SW480 (cell line): ENCODE measurements at regions not wholly inside any gene's neighbourhood (a gene's known extent, or its start where the extent isn't known, plus 50 kb on each side); places are given as distances from the start of the nearest gene placed in this dataset.

Experiments
- DNase-seq: peaks from one replicate; pipeline ENCODE4 v3.0.0-alpha.2; 2016; ENCODE audit warnings: low spot score

DNA sequence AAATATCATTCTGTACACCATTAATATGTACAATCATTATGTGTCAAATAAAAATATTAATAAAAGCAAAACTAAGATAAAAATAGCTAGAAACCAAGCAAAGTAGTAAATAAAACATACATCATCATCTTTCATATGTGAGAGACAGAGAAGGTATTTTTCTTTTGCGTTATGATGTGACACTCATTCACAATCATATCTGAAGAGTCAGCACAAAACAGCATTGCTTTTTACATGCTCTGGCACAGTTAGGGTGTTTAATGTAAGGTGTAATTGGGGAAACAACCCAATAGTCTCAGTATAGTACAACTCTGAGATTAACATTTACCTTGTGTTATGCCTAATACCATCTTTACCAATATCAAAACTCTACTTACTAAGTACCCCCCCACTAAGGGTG, 376.6 kb downstream of the TMA16 start:
- no peak for DNase-seq

DNA sequence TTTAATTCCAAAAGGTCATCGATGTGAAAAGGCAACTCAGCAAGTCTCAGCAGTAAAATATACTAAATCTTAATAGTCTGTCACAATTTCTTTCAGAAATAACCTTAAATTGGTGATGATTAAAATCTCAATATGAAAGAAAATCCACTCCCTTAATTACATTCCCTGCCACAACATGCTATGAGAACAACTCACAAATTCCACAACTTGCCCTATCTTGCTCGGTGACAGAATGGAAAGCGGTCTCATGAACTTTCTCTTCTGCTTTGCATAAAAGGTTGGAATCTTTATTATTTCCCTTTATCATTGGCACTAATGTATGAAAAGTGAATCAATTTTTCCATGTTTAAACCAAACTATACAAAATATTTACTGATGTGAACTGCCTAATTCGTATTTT, 380.8 kb downstream of the TMA16 start:
- DNase-seq = no peak

DNA sequence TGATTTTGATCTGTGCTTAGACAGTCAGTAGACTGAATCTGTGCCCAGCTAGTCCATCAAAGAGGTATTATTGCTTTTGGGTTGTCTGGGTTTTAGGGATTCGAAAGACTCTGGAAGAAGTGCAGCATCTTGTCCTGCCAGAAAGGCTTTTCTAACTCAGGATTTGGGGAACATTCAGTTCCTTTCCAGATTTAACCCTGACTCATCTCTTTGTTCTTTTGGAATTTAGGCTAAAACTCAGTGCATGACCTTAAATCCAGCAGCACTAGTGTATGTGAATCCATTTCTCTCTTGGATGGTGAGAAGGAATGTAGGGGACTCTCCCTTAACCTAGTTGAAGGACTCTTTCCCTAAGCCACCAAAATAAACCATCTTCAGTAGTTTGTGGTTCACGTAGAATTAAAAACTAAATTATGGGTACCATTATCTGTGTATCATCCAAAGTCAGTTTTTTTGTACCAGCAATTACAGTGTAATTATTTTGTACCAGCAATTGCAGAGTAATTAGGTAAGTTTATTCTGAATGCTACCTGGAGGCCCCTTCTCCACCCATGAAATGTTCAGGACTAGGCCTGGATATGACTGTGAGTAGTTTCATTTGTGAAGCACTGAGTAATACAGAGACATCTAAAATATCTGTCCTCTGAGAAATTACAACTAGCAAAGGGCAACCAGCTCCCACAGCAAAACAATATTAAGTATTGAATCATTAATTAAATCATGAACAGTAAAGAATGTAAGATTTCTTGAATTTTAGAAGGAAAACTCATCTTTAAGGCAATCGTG, 384.0 kb downstream of the TMA16 start:
- no peak for DNase-seq

DNA sequence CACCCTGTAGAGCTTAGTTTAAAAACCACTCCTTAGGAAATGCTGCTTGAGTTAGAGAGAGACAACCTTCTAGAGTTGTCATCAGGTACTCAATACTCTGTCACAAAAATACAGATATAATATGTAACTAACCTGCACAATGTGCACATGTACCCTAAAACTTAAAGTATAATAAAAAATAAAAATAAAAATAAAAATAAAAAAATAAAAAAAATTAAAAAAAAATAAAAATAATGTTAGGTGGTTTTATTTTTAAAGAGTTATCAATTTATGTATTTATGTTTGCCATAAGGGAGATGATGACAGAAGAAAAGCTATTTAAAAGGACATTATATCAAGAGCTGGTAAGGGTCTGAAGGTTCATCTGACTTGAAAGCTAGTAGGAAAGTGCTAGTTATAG, 397.9 kb downstream of the TMA16 start:
- no peak for DNase-seq

DNA sequence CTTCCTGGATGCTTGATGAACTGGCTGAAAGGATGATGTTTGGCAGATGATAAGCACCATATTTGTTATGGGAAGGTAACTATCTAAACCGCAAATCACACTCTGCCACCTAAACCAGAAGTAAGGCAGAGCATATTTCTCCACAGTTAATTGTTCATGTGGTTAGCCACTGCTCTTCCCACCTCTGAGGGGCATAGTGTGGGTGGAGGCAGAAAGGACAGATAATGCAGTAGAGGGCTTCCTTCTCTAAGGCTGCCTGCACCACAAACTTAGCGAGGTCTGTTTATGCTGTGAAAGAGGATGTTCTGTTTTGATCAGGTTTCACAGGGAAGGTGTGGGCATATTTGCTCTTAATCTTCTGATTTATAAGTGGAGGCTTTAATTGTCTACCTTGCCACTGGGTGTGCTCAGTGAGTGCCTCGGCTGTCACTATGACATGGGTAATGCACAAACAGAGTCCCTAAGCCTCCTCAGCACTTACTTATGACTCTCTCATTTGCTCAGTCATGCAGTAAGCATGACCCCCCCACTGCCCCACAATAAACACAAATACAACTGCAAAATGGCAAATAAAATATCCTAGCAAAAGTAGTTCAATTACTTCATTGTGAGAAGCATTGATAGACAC, 401.0 kb downstream of the TMA16 start:
- peak; percentile 0 for DNase-seq

DNA sequence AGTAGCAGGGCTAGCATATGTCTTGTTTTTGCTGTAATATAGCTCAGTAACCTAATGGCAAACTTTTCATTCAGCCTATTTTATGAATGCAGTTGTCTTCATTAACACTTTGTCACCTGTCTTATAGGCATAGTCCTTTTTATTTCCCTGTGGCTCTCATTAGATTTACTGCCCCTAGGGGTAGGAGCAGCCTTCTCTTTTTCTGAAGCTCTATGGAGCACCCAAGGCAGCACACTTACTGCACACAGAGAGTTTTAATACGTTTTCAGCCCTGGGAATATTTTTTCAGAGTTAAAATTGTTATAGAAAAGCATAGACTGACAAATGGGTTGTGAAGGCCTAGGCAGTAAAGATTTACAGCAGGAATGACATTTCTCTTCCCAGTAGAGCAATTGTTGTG, 406.8 kb downstream of the TMA16 start:
- no peak for DNase-seq

DNA sequence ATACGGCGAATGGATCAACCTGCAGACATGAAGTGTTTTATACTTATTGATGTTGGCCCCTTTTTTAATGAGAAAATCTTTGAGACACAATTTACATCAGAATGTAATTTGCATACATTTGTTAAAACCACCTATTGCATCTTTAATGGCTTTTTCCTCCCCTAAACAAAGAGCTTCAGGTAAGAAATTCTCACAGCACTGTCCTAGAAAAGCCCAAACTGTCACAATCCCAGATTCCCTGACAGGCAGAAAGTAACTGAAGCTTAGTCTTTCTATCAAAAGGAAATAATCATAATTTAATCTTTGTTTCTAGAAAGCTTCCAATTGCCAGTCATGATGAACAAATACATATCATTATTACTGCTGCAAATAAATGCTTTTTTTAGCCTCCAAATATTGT, 407.9 kb downstream of the TMA16 start:
- DNase-seq = no peak

DNA sequence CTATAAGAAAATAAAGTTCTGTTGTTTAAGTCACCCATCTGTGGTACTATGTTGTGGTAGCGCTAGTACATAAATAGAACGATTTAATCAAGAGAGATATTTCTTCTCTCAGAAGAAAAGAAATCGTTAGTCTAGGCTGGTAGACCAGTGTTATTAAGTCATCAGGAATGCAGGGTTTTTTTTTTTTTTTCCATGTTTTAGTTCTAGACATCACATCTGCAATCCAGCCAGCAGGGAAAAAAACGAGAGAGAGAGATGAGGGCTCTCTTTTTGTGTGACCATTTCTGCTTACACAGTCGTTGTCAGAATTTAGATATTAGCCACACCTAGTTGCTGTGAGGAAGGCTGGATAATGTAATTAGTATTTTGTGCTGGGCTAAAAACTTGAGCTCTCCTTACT, 417.4 kb downstream of the TMA16 start:
- DNase-seq = no peak

DNA sequence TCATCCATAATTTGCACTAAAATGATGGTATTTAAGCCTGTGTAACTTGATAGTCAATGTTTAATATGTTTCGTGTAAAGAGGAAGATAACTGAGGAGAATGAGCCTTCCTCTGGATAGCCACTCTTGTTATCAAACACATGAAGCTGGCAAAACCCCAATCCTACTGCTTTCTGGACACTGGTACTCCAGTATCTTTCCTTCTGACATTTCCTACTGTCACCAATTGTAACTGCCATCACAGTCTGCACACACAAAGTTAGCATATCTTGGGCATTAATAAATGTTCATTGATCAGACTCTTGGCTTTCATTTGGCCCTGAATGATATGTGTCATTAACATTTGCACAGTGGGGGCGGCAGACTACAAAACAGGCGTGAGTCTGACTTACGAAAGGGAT, 419.1 kb downstream of the TMA16 start:
- no peak for DNase-seq

DNA sequence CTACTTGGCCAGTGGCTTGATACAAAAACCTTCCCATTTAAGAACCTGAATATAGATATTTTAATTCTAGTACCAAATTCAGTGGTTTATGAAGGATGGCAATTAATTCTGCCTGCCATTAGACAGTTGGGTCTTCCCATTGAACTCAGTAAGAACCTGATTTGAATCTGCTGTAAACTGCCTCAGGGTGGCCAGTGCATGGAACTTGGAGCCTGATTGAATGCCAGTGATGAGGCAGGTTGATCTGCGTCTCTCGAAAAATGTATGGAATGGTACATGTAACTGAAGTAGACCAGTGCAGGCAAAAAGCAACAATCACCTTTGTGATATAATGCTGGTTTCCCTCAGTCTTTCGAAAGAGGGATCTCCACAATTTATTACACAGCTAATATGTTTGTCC, 421.4 kb downstream of the TMA16 start:
- no peak for DNase-seq

DNA sequence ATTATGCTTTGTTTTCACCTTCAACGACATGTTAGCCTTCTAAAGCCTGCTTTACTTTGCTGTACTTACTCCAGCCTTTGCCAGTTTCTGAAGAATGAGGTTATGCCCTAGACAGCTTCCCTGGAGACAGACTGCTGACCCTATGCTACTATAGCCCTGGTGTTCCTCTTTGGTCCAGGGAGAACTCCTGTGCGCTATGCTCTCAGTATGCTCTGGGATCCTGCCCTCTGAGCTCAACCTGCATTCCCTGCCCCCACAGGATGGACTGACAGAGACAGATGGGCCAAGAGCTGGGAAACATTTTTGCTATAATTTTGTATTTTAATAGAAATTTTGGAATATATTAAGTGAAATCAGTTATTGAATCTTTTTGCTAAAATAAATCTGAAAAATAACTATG, 425.9 kb downstream of the TMA16 start:
- DNase-seq = no peak

DNA sequence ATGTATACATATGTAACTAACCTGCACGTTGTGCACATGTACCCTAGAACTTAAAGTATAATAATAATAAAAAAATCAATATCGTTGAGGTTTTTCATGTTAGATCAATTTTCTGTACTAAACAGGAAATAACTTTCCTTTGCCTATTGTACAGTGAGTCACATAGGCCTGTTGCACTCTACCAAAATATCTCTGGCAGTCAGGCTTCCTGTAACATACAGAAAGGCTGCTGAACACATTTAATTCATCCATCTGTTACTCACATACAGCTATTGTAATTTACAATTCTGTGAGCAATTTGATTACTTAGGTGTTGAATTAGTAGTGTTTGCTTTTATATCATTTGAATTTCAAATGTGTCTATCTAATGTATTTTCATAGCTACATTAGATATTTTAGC, 427.8 kb downstream of the TMA16 start:
- DNase-seq = no peak

DNA sequence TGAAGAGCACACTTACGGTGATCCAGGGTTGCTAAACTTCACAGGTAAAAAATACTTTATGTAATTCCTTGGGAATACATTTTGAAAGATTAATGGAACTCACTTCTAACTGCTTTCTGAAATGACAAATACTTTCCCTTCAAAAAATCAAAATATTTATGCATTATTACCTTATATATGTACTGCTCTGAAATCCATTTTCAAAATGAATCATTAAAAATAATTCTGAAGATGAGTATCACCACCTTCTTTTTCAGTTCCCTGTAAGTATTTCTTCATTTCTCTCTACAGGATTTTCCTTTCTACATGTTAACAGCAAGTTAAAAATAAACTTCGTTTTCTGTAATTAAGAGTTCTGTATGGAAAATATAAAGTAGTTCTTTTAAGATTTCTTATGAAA, 428.6 kb downstream of the TMA16 start:
- DNase-seq = no peak

DNA sequence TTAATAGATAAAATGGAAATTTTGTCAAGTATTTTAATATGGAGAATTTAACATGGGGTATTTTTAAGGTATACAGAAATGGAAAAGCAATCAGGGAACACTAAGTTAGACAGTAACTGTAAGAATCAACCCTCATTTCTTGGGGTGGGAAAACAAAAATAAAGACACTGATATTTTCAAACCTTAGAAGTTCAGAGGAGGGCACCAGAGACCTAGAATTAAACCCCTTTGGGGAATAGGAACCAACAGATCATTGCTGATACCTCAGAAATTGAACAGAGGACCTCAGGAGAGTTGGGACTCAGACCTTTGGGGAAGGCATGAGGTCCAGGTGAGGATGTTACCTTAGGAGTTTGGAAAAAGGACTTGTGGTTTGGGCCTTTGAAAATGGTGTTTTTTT, 435.6 kb downstream of the TMA16 start:
- DNase-seq = no peak

DNA sequence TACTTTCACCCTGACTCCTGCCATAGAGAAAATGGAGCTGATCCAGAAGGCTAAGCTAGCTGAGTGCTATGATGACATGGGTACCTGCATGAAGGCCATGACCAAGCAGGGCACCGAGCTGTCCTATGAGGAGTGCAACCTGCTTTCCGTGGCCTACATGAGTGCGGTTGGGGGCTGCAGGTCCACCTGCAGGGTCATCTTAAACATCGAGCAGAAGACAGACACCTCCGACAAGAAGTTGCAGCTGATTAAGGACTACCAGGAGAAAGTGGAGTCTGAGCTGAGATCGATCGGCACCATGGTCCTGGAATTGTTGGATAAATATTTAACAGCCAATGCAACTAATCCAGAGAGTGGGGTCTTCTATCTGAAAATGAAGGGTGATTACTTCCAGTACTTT, 438.0 kb downstream of the TMA16 start:
- no peak for DNase-seq

DNA sequence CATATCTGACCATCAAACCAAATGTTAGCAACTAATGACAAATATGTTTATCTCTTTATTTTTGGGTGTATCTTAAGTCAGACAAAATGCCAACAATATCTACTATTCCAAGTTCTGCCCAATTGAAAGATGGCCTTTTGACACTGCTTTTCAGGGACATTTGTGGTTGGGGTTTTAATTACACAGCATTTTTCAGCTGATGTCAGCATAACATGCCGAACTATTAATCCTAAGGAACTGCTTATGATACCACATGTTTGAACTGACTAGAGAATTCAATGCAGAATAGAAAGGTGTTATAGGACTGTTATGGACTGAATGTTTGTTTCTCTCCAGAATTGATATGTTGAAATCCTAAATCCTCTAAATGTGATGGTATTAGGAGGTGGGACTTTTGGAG, 445.1 kb downstream of the TMA16 start:
- no peak for DNase-seq

DNA sequence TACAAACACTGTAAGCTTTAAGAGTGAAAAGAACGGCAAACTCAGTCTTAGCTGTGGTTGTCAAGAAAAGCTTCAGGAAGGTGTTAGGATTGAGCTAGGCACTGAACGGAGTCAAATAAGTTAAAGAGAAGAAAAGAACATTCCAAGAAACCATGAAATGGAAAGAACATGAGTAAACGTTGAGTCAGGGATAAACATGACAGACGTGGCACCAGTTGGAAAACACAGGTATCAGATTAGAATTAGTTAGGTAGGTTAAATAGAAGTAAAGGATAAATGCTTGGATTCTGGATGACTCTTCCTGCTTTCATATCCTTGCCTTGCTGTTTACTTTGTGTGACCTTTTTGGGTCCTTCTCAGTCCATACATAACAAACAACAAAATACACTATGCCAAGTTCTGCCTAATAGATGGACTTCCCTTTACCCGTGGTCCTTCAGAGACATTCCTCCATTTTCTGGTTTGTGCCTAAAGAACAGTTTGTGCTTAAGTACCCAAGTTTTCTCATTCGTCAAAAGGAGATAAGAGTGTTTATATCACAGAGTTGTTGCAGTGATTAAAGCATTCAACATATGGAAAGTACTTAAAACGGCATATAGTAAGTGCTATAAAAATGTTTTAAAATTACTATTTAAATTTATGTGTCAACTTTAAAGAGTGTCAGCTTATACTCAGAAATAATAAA, 446.9 kb downstream of the TMA16 start:
- no peak for DNase-seq

DNA sequence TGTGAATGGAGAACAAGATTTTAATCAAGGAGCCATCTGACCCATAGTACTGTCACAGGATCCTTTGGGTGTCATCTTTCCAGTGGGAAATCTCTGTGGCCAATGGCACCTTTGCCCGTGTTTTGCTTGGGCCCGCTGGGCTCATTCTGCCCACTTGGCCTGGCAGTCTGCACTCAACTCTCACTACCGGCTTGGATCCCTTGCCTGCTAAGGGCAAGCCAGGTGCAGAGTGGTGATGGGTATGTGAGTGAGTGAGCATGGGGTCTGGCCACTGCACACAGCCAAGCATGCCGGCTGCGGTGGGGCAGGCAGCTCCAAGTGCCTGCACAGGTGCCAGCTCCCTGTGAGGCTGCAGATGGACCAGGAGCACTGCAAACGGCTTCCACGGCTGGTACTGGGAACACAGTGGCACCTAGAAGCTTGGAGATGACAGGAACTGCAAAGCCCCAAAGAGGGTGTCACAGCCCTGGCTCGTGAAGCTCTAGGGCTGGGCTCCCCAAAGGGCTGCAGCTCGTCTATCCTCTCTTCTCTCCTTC, 454.5 kb downstream of the TMA16 start:
- no peak for DNase-seq

DNA sequence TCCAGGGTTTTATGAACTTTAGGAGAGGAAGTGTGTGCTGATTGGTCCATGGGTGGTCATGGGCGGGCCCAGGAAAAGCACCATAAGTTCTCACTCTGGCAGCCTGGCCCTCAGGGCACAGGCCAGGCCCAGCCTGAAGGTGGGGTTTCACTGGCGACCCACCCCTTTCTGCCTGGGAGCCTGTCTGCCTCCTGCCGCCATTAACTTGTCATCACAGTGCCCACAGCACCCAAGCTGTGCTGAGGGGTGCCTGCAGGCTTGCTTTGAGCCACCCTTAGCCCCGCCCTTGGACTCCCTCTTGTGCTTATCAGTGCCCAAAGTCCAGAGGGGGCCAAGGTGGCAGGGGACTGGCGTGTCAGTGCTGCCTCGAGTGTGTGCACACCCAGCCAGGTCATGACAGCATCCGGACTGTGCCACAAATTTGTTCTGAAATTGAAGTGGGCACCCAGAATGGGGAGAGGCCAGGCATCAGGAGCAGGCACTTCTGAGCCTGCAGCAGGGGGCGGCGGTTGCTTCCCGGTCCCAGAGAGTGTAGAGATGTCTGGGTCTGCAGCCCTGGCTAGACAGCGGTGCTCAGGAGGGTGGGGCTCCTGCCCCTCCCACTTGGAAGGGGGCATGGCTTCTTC, 455.6 kb downstream of the TMA16 start:
- no peak for DNase-seq

DNA sequence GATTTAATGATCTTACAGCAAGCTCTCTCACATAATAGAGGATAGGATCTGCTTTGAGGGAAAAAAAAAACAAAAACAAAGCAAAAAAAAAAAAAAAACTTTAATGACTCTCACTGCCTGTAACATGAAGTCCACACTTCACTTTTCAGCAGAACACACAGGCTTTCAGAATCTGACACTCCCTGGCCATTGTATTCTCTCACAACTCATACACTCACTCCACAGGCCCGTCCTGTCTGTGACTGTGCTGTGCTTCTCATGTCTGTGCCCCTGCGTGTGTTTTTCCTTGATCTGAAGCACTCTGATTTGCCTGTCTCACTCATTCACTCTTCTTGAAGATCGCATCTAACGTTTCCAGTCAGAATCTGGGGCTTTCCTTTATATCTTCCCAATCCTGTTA, 460.8 kb downstream of the TMA16 start:
- no peak for DNase-seq

DNA sequence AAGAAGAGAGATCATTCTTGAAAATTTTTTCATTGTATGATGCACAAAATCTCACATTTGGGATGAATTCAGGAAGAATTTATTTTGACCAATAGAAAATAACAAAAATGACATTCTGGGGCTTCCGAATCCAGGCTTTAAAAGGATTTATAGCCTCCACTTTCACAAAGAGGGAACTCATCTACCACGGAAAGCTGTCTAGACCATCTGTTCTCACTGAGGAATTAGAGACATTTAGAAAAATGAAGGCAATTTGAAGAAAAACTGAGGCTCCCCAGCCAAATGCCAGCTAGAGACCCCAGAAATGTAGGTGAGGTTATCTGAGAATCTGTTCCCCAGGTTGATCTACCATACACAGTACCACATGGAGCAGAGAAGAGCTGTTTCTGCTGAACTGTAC, 464.3 kb downstream of the TMA16 start:
- no peak for DNase-seq

DNA sequence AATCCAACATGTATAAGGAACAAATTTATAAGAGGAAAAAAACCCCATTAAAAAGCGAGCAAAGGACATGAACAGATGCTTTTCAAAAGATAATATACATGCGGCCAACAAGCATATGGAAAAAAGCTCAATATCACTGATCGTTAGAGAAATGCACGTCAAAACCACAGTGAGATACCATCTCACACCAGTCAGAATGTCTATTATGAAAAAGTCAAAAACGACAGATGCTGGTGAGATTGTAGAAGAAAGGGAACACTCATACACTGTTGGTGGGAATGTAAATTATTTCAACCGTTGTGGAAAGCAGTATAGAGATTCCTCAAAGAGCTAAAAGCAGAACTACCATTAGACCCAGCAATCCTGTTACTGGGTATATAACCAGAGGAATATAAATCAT, 465.4 kb downstream of the TMA16 start:
- no peak for DNase-seq

DNA sequence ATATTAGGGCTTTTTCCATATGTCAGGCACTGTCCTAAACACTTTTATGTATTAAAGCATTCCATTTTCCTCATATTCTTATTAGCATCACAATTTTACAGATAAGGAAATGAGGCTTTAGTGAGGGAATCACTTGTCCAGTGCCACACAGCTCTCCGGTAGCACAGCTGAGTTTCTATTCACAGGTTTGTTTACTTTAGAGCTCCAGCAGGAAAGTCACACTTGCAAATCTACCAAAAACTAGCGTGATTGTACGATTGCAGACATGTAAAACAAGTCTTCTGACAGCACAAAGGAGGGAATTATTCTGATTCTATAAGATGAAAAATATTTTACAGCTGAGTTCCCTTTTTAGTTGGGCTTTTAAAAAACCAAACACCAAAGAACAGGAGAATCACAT, 472.1 kb downstream of the TMA16 start:
- DNase-seq = no peak
